ENCODE measurements at regions not wholly inside any gene's neighbourhood (a gene's known extent, or its start where the extent isn't known, plus 50 kb on each side); places are given as distances from the start of the nearest gene placed in this dataset.
A peak's percentile ranks its signal among the peaks of the same experiment; 100 is the strongest.

GRCh38 chr9:2933165-2934095, 89.5 kb upstream of the PUM3 start:
- no peaks in the 10 kb centered on the region; a peak in 1 of 5 replicates for H3K9me3 Mint-ChIP-seq
- H2BK120ac ChIP-seq (ENCODE audit: low read depth, low read length, poor library complexity, severe bottlenecking): no peak overlapping the region
- no peaks in the 10 kb centered on the region for H3K27me3 Mint-ChIP-seq (ENCODE audit: low read depth)
- H4K20me1 ChIP-seq (ENCODE audit: control insufficient read depth, insufficient read depth, insufficient read length): no peaks in the 10 kb centered on the region
- no peaks in the 10 kb centered on the region for H3K23me2 ChIP-seq (ENCODE audit: insufficient read length, low read depth, low read length, poor library complexity, severe bottlenecking)
- no peak for TF ChIP-seq CTCF (conservative IDR thresholded peaks at IDR 0.05)
- H3K56ac ChIP-seq (ENCODE audit: insufficient read length, low read depth, low read length): no peak overlapping the region
- no peak overlapping the region for H2BK12ac ChIP-seq (ENCODE audit: insufficient read length, low read depth, low read length)
- no peak overlapping the region for H3K23ac ChIP-seq (ENCODE audit: insufficient read length, low read depth, low read length)
- H3K14ac ChIP-seq (ENCODE audit: insufficient read depth, low read length): 0 out of 2 replicates have a peak overlapping the region, but pooled peaks have one; percentile 61
- no peak overlapping the region for H3K4me3 Mint-ChIP-seq
- H2BK20ac ChIP-seq (ENCODE audit: low read depth, low read length, poor library complexity, severe bottlenecking): no peak overlapping the region
- peak overlapping the region; percentile 37 for H3K18ac ChIP-seq (ENCODE audit: insufficient read length, low read depth, low read length)
- H2AFZ ChIP-seq (ENCODE audit: low read length): no peak overlapping the region
- H3K4ac ChIP-seq (ENCODE audit: low read depth, low read length): no peak overlapping the region
- H3T11ph ChIP-seq (ENCODE audit: low read length): no peak overlapping the region
- no peak overlapping the region; the same call in 1 of the 2 replicates for H2BK15ac ChIP-seq (ENCODE audit: low read depth, low read length)
- no peak overlapping the region for H2BK5ac ChIP-seq (ENCODE audit: insufficient read length, low read length)
- H3K79me1 ChIP-seq (ENCODE audit: insufficient read depth, low read depth, low read length, poor library complexity, severe bottlenecking): no peaks in the 10 kb centered on the region
- H4K8ac ChIP-seq (replicated peaks; ENCODE audit: insufficient read length, low read depth, low read length): no peak overlapping the region
- H3K9me3 ChIP-seq (ENCODE audit: control insufficient read depth, low read depth, low read length): no peaks in the 10 kb centered on the region
- H3K4me1 Mint-ChIP-seq: no peaks in the 10 kb centered on the region
- H3K27ac ChIP-seq (ENCODE audit: insufficient read length, low read depth, low read length): no peak overlapping the region
- no peak overlapping the region for H4K91ac ChIP-seq (ENCODE audit: insufficient read length, low read depth, low read length)
- no peaks in the 10 kb centered on the region for H3K79me2 ChIP-seq (ENCODE audit: insufficient read depth, low read length)
- no peak overlapping the region for H3K27ac Mint-ChIP-seq
- no CpG with 5 or more reads among the region's 47 CpGs for WGBS (ENCODE audit: extremely low coverage, insufficient read length, low lambda C conversion rate)
- no peak overlapping the region for H4K5ac ChIP-seq (ENCODE audit: insufficient read length, low read depth, low read length)
- H3K4me2 ChIP-seq (ENCODE audit: insufficient read depth, insufficient read length, low read length): no peak overlapping the region
- H3K36me3 Mint-ChIP-seq (ENCODE audit: insufficient read depth in 1 of 3, low read depth in 3 of 3): no peaks in the 10 kb centered on the region
- no peaks in the 10 kb centered on the region for H3K4me1 ChIP-seq (ENCODE audit: insufficient read depth, low read length)
- no peak overlapping the region for H2AK5ac ChIP-seq (ENCODE audit: insufficient read length, low read length)
- DNase-seq: peak; percentile 31
- H3K27me3 ChIP-seq (ENCODE audit: insufficient read depth, low read length): no peaks in the 10 kb centered on the region
- no peak overlapping the region for H3K9ac ChIP-seq (ENCODE audit: extremely low read depth, insufficient read length, low read length)
